Thyroid gland (tissue), 4 donors: ENCODE measurements at regions not wholly inside any gene's neighbourhood (a gene's known extent, or its start where the extent isn't known, plus 50 kb on each side); places are given as distances from the start of the nearest gene placed in this dataset.

Experiments used
- POLR2A ChIP-seq, 2 donors: fragments of 450-650 bp; IDR thresholded peaks; one replicate each; pipeline ENCODE4 v1.6.1; 2017; ENCODE audit warnings: antibody characterized with exemption in 2 of 2, mild to moderate bottlenecking in 2 of 2, moderate library complexity in 1 of 2
- TF ChIP-seq, protein P1 (sequence below), 6 experiments: fragments of 200-600 bp in 3 of 6; fragments of 450-650 bp in 3 of 6; sonication (generic) in 3 of 6; IDR thresholded peaks; one replicate each; pipeline ENCODE4 v1.5.1; 2016 to 2019; ENCODE audit warnings: antibody characterized with exemption in 6 of 6, mild to moderate bottlenecking in 2 of 6, inconsistent platforms in 1 of 6, moderate library complexity in 1 of 6

DNA sequence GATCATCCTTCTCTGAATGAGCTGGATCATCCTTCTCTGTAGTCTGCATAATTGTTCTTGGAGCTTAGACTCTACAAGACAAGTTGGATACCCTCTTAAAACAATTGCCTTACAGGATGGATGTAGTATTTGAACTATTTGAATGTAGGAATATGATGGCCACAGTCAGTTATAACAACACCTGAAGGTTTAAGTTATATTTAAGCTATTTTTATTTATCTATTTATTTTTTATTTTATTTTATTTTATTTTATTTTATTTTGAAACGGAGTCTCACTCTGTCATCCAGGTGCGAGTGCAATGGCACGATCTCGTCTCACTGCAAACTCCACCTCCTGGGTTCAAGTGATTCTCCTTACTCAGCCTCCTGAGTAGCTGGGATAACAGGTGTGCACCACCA is 149.9 kb upstream of the SLIT2 start:
- TF ChIP-seq POLR2A (IDR thresholded peaks at IDR 0.05) = no peak
- TF ChIP-seq, protein P1, sequence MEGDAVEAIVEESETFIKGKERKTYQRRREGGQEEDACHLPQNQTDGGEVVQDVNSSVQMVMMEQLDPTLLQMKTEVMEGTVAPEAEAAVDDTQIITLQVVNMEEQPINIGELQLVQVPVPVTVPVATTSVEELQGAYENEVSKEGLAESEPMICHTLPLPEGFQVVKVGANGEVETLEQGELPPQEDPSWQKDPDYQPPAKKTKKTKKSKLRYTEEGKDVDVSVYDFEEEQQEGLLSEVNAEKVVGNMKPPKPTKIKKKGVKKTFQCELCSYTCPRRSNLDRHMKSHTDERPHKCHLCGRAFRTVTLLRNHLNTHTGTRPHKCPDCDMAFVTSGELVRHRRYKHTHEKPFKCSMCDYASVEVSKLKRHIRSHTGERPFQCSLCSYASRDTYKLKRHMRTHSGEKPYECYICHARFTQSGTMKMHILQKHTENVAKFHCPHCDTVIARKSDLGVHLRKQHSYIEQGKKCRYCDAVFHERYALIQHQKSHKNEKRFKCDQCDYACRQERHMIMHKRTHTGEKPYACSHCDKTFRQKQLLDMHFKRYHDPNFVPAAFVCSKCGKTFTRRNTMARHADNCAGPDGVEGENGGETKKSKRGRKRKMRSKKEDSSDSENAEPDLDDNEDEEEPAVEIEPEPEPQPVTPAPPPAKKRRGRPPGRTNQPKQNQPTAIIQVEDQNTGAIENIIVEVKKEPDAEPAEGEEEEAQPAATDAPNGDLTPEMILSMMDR (IDR thresholded peaks at IDR 0.05) = no peak
